HG02759 (cell line): ENCODE measurements at regions not wholly inside any gene's neighbourhood (a gene's known extent, or its start where the extent isn't known, plus 50 kb on each side); places are given as distances from the start of the nearest gene placed in this dataset.

Experiments used
- ATAC-seq: cut with Tn5 transposase; IDR thresholded peaks from one replicate; pipeline ENCODE4 v1.9.1; 2021; ENCODE audit warnings: mild to moderate bottlenecking, moderate library complexity; ENCODE audit not compliant: unreplicated experiment

DNA sequence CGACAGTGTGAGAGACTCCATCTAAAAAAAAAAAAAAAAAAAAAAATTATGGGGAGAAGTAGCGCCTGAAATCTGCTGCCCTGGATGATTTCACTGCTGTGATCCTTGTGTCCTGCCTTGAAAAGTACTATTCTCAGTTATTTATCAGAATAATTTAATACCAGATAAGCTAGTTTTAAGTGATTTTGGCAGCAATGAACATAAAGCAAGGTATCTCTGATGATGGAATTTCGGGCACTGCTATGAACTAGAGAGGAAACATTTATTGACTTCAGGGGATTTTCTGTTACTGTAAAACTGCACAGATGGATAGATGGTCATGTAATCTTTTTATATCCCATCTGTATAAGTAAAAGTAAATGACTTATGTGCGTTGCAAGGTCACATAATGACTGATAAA is 619.1 kb upstream of the ANKRD30A start:
- no peak for ATAC-seq

DNA sequence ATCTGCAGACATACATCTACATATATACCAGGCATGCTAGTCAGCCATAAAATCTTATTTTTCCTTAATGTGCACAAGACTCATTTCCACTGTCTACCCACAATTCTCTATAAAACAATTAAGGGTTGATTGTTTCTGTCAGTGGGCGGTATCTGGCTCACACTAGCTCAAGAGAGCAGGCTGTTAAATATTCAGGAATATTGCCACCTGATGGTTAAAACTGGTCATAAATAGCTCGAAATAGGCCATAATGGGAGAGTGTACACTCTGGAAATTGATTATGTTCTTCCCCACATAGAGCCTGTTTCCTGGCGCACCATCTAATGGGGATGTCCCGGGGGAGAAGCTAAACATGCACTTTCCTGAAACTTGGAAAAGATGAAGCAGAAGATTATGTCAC is 620.6 kb upstream of the ANKRD30A start:
- no peak for ATAC-seq

DNA sequence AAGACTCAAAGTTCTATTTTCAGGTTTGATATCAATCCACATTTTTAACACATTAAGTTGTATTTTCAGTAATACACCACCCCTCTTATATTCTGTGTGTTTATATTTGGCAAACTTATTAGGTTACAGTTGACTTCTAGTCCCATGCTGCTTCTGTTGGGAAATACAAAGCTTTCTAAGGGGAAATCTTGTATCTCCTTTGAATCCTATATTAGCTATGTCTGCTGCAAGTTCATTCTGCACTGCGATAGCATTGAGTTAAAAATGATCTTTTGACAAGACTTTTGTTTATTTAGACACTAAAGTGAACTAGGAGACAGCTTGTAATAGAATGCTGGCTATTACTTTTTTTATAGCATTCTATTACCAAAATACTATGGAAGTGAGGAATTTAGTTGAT is 625.1 kb upstream of the ANKRD30A start:
- no peak for ATAC-seq

DNA sequence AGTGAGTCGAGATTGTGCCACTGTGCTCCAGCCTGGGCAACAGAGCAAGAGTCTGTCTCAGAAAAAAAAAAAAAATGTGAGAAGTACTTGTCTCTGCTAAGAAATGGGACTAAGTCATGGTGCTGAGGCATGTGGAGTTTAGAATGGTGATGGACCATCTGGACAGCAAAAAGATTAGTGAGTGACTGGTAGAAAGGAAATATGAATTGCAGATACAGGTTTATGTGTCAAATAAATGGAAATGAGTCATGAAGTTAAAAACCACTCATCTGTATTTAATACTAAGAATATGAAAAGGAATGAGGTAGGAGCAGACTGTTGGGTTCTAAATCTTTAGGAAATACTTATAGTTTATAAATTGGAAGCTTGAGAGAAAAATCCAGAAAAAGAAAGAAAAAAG is 625.7 kb upstream of the ANKRD30A start:
- ATAC-seq = no peak

DNA sequence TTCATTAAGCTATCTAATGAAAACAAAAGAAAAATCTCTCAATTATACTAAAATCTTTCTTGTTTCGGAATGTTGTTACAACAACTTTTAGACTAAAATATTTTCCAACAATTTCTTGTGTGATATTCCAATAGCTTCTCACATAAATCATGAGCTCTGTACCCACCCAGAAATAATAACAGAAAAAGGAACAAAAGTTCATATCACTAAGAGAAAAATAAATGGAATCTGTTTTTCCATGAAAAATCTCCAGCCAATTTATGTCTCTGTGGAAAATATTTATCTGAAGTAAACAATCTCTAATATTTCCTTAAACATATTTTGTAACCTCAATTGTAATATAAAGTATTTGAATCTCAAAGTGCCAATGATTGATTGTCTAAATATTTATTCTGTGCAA is 628.6 kb upstream of the ANKRD30A start:
- ATAC-seq = no peak

DNA sequence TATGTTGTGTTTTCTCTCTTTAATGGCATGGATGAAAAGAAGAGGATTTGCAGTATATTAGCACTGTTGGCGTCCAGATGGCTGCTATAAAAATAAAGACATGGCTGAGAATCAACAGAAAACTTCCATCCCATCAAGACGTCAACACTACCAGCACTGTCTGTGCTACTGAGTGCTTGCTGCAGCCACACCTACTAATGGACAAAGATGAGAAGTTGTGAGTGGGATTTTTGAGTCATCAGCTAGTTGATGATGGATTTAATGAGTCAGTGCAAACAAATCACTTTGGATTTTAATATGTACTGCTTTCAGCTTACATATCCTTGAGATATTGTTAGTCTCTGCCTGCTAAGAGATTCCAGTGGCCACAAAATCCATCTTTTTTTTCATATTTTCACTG is 631.0 kb upstream of the ANKRD30A start:
- no peak for ATAC-seq

DNA sequence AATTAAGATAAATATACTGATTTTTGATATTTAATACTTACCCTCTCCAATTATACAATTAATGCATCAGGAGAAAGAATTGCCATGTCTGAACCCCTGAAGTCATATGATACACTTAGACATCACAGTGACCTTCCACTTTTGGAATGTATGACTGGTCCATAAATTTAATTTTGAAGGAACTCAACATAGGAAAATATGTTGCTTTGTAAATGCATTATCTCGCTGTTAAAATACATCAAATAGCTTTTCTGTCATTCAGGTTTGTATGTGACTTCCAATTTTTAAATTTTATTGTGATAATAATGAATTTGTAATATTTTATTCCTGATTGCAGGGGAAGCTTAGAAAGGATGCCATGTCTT is 631.9 kb upstream of the ANKRD30A start:
- no peak for ATAC-seq

DNA sequence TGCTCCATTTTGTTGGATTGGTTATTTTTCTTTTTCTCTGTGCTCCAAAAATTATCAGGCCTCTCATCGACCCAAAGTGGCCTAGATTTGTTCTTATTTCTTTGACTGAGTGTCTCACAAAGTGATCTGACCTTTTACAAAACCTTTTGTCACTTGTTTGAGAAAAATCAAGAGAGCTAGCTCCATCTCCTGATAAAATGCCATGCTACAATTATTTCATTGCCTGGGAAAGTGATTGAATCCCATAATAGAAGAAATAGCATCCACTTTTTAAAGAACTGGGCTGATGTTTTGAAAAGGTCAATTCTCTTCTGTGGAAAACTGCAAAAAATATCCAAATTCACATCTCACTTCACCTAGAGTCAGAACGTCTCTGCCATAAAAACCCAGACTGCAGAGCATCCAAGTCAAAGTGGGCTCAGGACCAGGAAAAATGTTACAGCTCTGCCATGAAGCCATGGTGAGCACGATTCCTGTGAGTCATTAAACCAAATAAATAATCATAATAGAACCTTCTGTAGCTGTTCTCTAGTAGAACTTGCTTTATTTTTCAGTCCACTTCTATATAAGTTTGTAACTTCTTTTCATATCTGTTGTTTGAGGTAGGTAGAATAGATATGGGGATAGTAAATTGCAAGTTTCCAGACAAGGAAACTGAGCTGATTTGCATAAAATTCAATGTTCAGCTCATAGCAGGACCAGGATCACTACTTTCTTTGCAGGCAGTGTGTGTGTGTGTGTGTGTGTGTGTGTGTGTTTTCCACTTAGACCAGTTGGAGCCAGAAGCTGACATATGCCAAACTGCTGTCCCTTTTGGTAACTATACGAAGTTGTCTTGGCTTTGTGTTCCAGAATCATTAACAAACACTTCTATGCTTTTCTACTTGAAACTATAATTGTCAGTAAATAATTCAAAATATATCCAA is 632.5 kb upstream of the ANKRD30A start:
- no peak for ATAC-seq

DNA sequence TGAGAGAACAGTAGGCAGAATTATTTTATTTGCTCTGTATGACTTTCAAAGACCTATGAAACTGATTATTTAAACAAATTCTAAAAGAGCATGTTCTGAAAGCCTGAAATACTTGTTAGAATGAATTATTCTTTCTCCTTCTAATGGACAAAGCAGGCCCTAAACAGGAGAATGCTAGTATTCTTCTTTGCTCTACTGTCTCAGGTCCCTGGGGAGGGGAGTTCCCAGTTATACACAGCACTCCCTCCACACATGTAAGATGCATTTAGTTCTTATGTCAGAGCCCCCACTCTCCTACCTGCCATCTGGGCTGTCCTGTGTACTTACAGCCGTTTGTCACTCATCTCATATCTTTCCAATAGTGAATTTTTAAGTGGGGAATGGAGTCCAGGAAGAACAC is 633.5 kb upstream of the ANKRD30A start:
- no peak for ATAC-seq

DNA sequence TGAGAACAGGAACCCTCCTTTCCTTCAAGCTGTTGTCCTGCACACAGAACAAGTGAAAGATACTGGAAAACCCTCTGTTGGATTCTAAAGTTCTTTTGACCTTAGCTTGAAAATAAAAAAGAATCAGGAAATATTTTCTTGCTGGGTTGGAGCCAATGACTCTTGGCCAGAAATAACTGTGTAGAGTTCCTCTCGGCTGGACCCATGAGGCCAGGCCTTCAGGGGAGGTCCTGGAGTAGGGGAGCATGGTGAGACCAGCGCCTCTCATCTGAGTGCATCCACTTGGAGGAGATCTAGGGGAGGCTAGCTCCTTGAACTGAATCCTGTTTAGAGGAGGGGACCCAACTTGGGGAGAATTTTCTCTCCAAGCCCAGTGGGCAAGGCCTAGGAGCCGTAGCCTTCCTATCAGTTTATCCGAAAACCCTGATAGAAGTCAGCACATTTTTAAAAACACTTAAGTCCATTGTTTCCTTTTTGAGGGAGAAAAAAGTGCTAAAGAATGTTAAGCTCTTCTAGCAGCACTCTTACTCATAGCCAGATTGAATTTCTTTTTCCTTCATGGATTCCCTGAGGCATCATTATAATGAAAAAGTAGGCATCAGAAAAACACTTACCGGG is 635.7 kb upstream of the ANKRD30A start:
- ATAC-seq = no peak

DNA sequence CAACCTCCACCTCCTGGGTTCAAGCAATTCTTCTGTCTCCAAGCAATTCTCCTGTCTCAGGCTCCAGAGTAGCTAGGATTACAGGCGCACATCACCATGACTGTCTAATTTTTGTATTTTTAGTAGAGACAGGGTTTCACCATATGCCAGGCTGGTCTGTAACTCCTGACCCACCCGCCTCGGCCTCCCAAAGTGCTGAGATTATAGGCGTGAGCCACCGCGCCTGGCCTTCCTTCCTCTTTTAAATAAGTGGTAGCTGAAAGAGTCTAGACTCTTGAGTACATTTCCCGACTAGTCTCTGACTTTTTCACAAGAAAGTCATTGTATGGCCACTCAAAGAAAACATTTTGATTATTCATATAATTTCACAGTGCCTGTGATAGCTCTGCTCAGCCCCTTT is 636.2 kb upstream of the ANKRD30A start:
- no peak for ATAC-seq

DNA sequence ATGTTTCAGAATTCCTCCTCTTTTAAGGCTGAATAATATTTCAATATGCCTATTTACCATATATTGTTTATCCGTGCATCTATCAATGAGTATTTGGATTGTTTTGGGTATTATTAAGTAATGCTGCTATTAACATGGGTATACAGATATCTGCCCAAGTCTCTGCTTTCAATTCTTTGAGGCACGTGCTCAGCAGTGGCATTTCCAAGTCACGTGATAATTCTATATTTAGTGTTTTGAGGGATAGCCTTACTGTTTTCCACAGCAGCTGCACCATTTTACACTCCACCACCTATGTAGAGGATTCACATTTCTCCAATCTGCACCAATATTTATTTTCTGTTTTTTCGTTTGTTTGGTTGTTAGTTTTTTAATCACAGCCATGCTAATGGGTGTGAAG is 636.8 kb upstream of the ANKRD30A start:
- ATAC-seq = no peak

DNA sequence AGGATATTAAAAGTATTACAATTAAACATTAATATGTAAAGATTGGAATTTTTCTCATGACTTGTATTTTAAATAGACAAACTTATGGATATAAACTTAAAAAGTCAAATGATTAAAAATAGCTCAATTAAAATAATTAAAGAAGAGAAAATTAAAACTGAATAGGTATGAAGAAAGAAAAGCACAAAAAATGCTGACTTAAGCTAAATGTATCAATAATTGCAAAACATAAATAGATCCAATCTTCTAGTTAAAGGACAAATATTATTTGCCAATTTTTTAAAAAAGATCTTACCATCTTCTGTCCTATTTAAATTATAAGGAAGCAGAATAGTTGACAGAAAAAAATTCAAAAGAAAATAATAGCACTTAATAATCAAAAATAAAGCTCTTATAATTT is 646.3 kb upstream of the ANKRD30A start:
- no peak for ATAC-seq

DNA sequence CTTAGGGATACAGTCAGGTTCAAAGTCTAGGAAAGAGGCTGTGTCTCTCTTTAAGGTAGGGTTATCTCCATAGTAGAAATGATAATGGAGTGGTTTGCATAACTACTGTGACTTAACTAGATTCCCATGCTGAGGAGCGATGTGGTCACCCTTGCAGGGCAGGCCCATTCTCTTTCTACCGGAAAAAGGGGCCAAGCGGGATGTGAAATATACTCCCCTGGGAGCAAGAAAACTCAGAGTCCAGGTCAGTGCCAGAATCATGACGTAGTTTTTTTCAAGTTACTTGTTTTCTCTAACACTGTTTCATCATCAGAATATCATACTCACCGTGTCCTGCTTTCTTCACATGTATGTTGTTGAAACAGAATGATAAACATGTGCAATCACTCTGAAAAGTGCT is 649.0 kb upstream of the ANKRD30A start:
- ATAC-seq = no peak

DNA sequence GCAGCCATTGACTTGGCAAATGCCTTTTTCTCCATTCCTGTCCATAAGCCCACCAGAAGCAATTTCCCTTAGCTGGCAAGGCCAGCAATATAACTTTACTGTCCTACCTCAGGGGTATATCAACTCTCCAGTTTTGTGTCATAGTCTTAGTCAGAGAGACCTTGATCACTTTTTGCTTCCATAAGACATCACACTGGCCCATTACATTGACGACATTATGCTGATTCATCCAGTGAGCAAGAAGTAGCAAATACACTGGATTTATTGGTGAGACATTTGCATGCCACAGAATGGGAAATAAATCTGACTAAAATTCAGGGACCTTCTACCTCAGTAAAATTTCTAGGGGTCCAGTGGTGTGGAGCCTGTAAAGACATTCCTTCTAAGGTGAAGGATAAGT is 649.7 kb upstream of the ANKRD30A start:
- no peak for ATAC-seq

DNA sequence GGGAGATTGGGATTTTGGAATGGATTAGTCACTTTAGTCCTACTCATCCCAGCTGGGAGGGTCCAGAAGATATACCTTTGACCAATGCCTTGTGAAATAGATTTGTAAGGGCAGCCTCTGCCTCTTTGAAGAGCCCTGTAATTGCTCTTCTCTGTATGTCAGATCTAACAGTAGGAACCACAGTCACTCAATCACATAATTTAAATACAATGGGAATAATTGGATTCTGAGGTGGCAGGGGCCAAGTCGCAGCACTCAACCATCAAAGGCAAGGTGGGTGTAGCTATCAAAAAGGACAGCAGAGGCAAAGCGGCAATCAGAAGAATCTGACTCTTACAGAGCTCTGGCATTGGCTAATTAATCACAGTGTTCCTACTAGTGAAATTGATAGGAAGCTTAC is 650.9 kb upstream of the ANKRD30A start:
- ATAC-seq = no peak

DNA sequence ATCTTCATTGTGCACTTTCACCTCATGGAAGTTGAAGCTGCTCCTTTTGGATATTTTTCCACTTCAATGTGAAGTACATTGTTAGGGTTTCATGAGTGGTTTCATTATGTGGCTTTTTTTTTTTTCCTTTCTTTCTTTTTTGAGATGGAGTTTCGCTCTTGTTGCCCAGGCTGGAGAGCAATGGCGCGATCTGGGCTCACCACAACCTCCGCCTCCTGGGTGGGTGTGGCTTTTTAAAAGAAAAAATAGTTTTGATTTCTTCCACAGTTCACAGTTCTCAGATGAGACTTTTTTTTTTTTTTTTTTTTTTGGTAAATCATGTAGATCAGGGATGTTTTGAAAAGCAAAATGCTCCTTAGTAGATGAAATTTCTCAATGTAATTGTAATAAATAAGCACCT is 652.3 kb upstream of the ANKRD30A start:
- no peak for ATAC-seq

DNA sequence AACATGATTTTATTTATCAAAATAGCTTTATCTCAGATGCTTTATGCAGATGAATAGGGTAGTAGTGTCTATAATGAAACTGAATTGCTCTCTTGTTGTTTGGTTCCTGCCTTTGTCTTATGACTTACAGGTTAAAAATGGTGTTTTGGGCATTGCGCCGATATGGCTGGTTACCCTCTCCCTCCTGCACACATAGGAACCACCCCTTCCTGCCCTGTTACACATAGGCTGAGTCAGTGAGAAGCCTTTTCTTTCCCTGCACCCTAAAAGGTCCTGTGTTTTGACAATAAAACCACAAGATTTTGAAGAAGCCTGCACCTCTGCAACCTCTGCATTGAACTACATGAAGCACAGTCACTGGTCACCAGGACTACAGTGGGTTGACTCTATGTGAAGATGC is 655.8 kb upstream of the ANKRD30A start:
- no peak for ATAC-seq

DNA sequence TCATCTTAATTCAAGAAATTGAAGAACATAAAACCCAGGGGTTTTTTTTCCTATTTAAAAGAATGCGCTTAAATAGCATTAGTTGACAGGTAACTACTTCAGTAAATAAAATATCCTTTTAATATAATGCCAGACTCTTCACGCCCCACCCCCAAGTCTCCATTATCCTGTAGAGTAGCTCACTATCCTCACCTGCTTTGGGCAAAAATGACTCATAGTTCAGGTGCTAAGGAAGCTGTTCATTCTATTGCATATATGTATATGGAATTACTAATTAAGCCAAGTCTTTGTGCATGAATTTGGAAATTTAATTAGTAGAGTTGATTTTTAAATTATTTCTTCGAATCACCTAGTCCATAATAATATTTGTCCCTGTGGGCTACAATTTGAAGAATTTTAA is 656.8 kb upstream of the ANKRD30A start:
- no peak for ATAC-seq

DNA sequence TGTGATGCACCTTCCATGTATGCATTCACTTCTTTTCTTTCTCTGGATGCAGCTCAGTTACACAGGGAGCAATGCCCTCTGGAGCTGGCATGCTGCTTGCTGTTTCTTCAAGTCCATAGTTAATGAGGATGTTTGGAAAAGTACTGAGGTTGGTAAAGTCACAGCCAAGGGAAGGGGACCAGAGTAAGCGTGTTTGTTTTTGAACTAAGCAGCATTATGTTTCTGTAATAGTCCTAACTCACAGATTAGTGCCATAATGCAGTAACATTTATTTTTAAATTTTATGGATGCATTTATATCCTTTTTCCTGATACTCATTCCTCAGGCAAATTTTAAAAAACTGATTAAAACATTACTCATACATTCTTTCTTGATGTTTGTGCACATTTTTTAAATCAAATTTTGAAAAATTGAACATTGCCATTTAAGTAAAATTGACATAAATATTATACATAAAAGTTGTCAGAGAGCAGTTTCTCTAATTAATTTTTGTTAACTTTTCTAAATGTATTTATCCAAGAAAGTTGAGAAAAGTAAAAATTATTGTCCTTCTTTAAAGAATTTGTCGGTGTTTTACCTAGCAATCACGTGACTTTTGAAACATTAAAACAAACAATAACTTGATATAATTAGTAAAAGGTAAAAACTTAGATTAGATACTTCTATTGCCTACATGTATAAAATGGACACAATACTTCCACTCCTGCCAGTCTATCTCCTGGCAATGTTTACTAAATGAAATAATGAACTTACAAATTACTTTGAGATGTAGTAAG is 659.6 kb upstream of the ANKRD30A start:
- ATAC-seq = no peak

DNA sequence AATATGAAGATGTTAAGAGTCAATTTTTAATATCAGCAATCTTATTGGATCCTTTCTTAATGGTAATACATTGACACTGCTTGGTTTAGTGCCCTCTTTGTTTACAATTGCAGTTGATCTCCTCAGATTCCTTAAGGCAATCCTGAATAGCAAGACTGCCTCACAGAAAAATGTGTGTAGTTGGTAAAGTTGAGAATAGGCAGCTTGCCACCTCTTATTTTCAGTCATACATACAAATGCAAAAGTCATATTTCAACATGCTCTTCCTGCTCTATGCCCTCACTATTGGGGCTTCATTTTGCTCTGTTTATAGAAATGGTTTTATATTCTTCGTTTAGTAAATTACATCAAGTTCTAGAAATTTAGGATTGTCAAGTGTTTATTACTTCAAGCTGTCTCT is 661.1 kb upstream of the ANKRD30A start:
- no peak for ATAC-seq

DNA sequence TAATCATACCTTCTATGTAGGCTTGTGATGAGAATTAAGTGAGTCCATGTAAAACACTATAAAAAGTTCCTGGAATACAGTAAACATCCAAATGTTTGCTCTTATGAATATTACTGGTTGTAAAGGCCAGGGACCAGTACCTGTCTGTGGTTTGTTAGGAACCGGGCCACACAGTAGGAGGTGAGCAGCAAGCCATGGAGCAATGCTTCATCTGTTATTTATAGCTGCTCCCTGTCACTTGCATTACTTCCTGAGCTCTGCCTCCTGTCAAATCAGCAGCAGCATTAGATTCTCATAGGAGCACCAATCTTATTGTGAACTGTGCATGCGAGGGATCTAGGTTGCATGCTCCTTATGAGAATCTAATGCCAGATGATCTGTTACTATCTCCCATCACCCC is 662.0 kb upstream of the ANKRD30A start:
- no peak for ATAC-seq
